HG03354 (cell line): ENCODE measurements at regions not wholly inside any gene's neighbourhood (a gene's known extent, or its start where the extent isn't known, plus 50 kb on each side); places are given as distances from the start of the nearest gene placed in this dataset.
"Not testable (repeated sequence)": the region's sequence is repeated elsewhere in the genome, so short reads cannot be mapped to it uniquely, and the experiment has no call there.

ENCODE experiments used
- ATAC-seq: cut with Tn5 transposase; IDR thresholded peaks from one replicate; pipeline ENCODE4 v1.9.1; 2021; ENCODE audit warnings: mild to moderate bottlenecking; ENCODE audit not compliant: unreplicated experiment, poor library complexity, severe bottlenecking

GRCh38 chr1:41997153-41997552, 78.4 kb upstream of the HIVEP3 start:
- ATAC-seq: no peak

DNA sequence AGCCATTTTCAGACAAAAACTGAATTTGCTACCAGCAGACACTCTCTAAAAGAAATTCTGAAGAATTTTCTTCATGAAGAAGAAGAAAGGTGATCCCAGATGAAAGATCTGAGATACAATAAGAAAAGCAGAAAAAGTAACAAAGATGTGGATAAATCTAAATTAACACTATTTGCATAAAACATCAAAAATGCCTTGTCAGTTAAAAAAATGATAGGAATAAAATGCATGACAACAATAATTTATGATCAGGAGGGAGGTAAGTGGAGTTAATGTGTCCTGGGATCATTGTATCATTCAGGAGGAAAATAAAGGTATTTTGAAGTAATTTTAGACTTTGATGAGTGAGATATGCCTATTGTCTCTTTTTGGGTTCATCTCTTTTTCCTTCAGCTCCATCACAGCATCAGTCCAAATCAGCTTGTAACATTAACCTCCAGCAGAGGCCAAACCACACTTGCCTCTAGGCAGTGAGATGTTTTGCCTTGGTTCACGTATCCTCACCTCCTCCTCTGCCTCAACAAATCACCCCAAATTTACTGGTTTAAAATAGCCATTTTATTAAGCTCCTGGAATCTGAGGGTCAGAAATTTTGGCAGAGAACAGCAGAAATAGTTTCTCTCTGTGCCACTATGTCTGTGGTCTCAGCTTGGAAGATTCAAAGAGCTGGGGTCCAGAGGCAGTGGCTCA, 76.9 kb upstream of the HIVEP3 start:
- no peak for ATAC-seq

DNA sequence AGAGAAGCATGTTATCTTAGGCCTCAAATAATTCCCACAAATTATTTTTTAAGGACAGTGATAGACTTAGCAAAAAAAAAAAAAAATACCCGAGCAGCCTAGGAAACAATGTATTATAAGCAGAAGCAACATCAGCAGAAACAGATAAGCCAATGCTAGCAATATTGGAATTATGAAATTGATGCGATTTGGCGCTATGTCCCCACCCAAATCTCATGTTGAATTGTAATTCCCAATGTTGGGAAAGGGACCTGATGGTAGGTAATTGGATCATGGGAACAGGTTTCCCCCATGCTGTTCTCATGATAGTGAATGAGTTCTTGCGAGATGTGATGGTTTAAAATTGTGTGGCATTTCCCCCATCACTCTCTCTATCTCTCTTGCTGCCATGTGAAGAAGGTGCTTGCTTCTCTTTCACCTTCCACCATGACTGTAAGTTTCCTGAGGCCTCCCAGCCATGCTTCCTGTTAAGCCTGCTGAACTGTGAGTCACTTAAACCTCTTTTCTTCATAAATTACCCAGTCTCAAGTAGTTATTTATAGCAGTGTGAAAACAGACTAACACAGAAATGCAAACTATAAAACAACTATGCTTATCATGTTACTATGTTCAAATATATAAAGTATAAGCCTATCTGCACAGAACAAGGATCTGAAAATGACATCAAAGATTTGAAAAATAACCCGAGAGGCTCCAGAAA, 75.6 kb upstream of the HIVEP3 start:
- ATAC-seq: no peak

DNA sequence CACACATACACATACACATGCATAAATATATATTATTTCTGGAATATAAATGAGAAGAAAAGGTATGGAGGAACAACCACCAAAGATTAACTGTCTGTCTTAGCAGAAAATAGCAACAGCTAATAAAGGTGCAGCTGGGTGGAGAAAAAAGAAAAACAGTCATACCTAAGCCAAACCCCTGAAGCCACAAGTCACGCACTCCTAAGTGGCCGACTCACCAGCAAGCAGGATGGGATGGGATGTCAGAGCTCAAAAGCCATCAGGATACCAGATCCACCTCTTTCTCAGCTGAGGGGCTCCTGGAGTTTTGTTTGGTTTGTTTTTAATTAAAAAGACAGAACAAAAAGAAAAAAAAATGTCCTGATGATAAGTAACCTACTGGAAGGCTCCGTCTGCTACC, 64.7 kb upstream of the HIVEP3 start:
- ATAC-seq: no peak

GRCh38 chr1:41981796-41982195, 63.1 kb upstream of the HIVEP3 start:
- ATAC-seq: no peak

- ATAC-seq: no peak
These were observed 62.3 kb upstream of the HIVEP3 start for GRCh38 chr1:41980827-41981653.

DNA sequence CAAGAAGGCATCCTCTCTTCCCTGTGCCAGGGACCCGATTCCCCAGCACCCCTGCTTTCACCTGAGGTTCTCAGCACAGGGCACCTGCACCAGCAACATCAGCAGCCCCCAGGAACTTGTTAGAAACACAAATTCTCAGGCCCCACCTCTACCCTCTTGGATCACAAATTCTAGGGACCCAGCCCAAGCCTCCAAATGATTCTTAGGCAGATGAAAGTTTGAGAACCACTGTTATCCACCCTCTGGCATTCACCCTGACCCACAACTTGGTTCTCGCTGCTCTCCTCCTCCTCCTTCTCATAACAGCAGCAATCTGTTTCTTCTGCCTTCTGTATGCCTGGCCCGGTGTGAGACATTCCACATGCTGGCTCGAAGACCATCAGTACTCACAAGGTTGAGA, 60.3 kb upstream of the HIVEP3 start:
- no peak for ATAC-seq

DNA sequence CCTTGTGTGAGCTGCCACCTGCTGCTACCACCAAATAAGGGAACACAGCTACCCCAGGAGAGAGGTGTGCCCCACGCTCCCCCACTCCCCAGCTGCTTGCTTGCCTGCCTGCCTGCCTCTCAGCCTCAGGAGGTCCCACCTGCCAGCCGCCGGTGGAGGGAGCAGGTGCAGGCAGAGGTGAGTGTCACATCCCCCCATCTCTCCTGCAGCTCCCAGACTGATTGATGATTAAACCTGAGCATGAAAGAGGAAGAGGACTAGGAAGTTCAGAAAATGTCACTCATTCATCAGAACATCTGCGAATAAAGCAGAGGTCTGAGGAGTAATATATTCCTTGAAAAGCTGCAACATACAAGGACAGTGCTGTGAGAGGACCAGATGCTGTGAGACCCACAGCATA, 58.6 kb upstream of the HIVEP3 start:
- no peak for ATAC-seq

DNA sequence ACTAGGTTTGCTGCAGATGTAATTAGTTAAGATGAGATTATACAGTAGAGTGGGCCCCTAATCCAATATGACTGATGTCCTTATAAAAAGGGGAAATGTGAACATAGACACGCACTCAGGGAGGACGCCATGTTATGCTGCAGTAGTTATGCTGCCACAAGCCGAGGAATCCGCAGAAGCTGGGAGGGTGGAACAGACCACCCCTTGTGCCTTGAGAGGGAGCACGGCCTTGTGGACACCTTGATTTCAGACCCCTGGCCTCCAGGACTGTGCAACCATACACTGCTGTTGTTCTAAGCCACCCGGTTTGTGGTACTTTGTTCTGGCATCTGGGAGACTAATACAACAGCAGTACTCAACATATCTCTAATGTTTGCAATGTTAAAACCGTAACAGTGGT, 57.9 kb upstream of the HIVEP3 start:
- ATAC-seq: no peak

- ATAC-seq: no peak
These were observed 57.3 kb upstream of the HIVEP3 start for GRCh38 chr1:41975850-41976569.

DNA sequence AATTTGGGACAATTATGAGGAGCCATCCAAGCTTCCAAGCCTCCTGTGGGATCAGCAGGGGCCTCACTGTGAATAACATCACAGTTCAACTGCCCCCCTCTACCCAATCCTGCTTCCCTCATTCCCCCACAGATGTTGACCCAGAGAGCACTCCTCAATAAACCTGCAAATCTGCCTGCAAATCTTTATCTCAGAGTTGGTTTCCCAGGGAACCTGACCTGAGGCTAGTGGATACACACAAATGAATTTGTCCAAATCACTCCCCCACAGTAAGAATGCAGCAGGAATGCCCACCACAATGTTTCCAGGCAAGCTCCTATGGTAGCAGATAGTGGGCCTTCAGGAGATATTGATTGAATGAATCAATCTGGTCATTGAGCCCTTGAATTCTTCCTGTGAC, 56.4 kb upstream of the HIVEP3 start:
- no peak for ATAC-seq

- not testable (repeated sequence) for ATAC-seq
These were observed 49.8 kb upstream of the HIVEP3 start for GRCh38 chr1:41968557-41968956.
